HG03558 (cell line): ENCODE measurements at regions not wholly inside any gene's neighbourhood (a gene's known extent, or its start where the extent isn't known, plus 50 kb on each side); places are given as distances from the start of the nearest gene placed in this dataset.
"Not testable (repeated sequence)": the region's sequence is repeated elsewhere in the genome, so short reads cannot be mapped to it uniquely, and the experiment has no call there.

Experiments
- ATAC-seq: cut with Tn5 transposase; IDR thresholded peaks from one replicate; pipeline ENCODE4 v1.9.1; 2021; ENCODE audit warnings: moderate number of reproducible peaks; ENCODE audit not compliant: unreplicated experiment; ENCODE audit errors: extremely low read depth

- no peak for ATAC-seq
Observed at GRCh38 chr13:39803156-39803555, 147.7 kb downstream of the COG6 start.

GRCh38 chr13:39803851-39804250 lies 148.4 kb downstream of the COG6 start:
- ATAC-seq: no peak

- ATAC-seq: no peak
Observed at GRCh38 chr13:39804332-39805210, 149.1 kb downstream of the COG6 start.

- no peak for ATAC-seq
Observed at GRCh38 chr13:39809466-39809865, 154.0 kb downstream of the COG6 start.

- ATAC-seq: no peak
Observed at GRCh38 chr13:39810091-39810877, 154.8 kb downstream of the COG6 start.

- ATAC-seq: no peak
Observed at GRCh38 chr13:39811051-39811450, 155.6 kb downstream of the COG6 start.

- ATAC-seq: no peak
Observed at GRCh38 chr13:39811696-39812095, 156.2 kb downstream of the COG6 start.

- no peak for ATAC-seq
Observed at GRCh38 chr13:39815345-39816111, 160.1 kb downstream of the COG6 start.

GRCh38 chr13:39816936-39817335 lies 161.5 kb downstream of the COG6 start:
- no peak for ATAC-seq

GRCh38 chr13:39818953-39819352 lies 163.5 kb downstream of the COG6 start:
- ATAC-seq: no peak

- ATAC-seq: no peak
Observed at GRCh38 chr13:39820606-39821005, 165.1 kb downstream of the COG6 start.

GRCh38 chr13:39821977-39822376 lies 166.5 kb downstream of the COG6 start:
- no peak for ATAC-seq

GRCh38 chr13:39822437-39822836 lies 167.0 kb downstream of the COG6 start:
- no peak for ATAC-seq

GRCh38 chr13:39823063-39823713 lies 167.7 kb downstream of the COG6 start:
- ATAC-seq: no peak

- no peak for ATAC-seq
Observed at GRCh38 chr13:39825886-39826285, 170.4 kb downstream of the COG6 start.

- no peak for ATAC-seq
Observed at GRCh38 chr13:39835253-39835652, 179.8 kb downstream of the COG6 start.

- no peak for ATAC-seq
Observed at GRCh38 chr13:39836038-39836437, 180.6 kb downstream of the COG6 start.

- not testable (repeated sequence) for ATAC-seq
Observed at GRCh38 chr13:39837866-39838265, 182.4 kb downstream of the COG6 start.

- ATAC-seq: no peak
Observed at GRCh38 chr13:39840201-39840600, 184.7 kb downstream of the COG6 start.

- ATAC-seq: no peak
Observed at GRCh38 chr13:39847336-39847735, 191.9 kb downstream of the COG6 start.
